Chondrocyte (in vitro differentiated cells): ENCODE measurements at regions not wholly inside any gene's neighbourhood (a gene's known extent, or its start where the extent isn't known, plus 50 kb on each side); places are given as distances from the start of the nearest gene placed in this dataset.

ENCODE experiments used
- DNase-seq: peaks from one replicate; pipeline ENCODE4 v3.0.0; 2021; ENCODE audit warnings: mixed read lengths, low spot score
- H3K27ac Mint-ChIP-seq: one replicate; pipeline ENCODE4 v1.8.0; 2021; ENCODE audit warnings: mild to moderate bottlenecking, moderate library complexity, mixed read lengths; ENCODE audit not compliant: unreplicated experiment
- H3K27me3 Mint-ChIP-seq: 2 replicates; pipeline ENCODE4 v1.8.0; 2021; ENCODE audit warnings: low read depth, mixed read lengths
- H3K36me3 Mint-ChIP-seq: 2 replicates; pipeline ENCODE4 v1.8.0; 2021; ENCODE audit warnings: low read depth, mixed read lengths
- H3K4me1 Mint-ChIP-seq: 2 replicates; pipeline ENCODE4 v1.8.0; 2021; ENCODE audit warnings: low read depth, mild to moderate bottlenecking, mixed read lengths
- H3K4me3 Mint-ChIP-seq: one replicate; pipeline ENCODE4 v1.8.0; 2021; ENCODE audit warnings: mild to moderate bottlenecking, moderate library complexity, mixed read lengths; ENCODE audit not compliant: unreplicated experiment
- H3K9me3 Mint-ChIP-seq: 2 replicates; pipeline ENCODE4 v1.8.0; 2021; ENCODE audit warnings: low read depth, mixed read lengths
- TF ChIP-seq, protein P1 (sequence below): fragments of 200-600 bp; sonication (generic); IDR thresholded peaks from 2 replicates; pipeline ENCODE4 v1.5.0; 2021; ENCODE audit warnings: antibody characterized with exemption, mild to moderate bottlenecking, moderate library complexity

DNA sequence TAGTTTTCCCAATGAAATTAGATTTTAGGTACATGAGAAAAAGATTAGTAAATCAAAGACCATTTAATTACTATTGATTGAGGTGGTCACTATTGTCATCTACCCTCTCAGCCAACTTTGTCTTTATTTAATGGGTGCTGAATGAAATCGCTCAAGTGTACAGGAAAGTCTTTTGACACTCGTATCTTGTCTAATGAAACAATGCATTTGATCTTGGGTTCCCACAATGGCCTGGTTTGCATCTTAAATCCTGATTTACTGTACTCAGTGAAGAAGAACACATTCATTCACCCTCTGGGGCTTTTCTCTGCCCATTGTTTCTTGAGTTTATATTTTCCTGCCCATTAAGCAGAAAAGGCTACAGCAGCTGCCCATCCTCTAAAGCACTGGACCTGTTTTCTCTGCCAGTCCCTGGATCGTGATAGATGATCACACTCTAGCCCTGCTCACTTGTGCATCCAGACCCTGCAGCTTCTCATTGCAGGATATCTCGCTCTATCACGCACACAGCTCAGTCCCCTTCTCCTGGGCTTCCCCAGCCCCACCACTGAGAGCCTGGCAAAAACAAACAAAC lies 1369.3 kb downstream of the AACS start:
- no peaks in the 10 kb centered on the region for H3K4me1 Mint-ChIP-seq
- DNase-seq, result no peak
- no peaks in the 10 kb centered on the region for H3K27me3 Mint-ChIP-seq
- peaks cover 27% of the 10 kb centered on the region for H3K9me3 Mint-ChIP-seq
- no peak overlapping the region for H3K4me3 Mint-ChIP-seq
- H3K36me3 Mint-ChIP-seq, result no peaks in the 10 kb centered on the region
- TF ChIP-seq, protein P1, sequence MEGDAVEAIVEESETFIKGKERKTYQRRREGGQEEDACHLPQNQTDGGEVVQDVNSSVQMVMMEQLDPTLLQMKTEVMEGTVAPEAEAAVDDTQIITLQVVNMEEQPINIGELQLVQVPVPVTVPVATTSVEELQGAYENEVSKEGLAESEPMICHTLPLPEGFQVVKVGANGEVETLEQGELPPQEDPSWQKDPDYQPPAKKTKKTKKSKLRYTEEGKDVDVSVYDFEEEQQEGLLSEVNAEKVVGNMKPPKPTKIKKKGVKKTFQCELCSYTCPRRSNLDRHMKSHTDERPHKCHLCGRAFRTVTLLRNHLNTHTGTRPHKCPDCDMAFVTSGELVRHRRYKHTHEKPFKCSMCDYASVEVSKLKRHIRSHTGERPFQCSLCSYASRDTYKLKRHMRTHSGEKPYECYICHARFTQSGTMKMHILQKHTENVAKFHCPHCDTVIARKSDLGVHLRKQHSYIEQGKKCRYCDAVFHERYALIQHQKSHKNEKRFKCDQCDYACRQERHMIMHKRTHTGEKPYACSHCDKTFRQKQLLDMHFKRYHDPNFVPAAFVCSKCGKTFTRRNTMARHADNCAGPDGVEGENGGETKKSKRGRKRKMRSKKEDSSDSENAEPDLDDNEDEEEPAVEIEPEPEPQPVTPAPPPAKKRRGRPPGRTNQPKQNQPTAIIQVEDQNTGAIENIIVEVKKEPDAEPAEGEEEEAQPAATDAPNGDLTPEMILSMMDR, result no peak
- H3K27ac Mint-ChIP-seq, result no peak overlapping the region

DNA sequence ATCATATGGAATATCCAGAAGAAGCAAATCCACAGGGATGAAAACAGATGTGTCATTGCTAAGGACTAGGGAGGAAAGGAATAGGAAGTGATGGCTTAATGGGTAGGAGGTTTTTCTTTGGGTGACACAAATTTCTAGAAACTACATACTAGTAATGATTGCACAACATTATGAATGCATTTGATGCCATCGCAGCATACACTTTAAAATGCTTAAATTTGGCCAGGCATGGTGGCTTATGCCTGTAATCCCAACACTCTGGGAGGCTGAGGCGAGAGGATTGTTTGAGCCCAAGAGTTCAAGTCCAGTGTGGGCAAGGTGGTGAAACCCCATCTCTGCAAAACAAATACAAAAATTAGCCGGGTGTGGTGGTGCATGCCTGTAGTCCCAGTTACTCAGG lies 1370.8 kb downstream of the AACS start:
- no peak overlapping the region for H3K27ac Mint-ChIP-seq
- no peaks in the 10 kb centered on the region for H3K36me3 Mint-ChIP-seq
- no peaks in the 10 kb centered on the region for H3K27me3 Mint-ChIP-seq
- H3K4me1 Mint-ChIP-seq, result no peaks in the 10 kb centered on the region
- DNase-seq, result no peak
- peaks cover 34% of the 10 kb centered on the region for H3K9me3 Mint-ChIP-seq
- H3K4me3 Mint-ChIP-seq, result no peak overlapping the region
- TF ChIP-seq, protein P1, result no peak

DNA sequence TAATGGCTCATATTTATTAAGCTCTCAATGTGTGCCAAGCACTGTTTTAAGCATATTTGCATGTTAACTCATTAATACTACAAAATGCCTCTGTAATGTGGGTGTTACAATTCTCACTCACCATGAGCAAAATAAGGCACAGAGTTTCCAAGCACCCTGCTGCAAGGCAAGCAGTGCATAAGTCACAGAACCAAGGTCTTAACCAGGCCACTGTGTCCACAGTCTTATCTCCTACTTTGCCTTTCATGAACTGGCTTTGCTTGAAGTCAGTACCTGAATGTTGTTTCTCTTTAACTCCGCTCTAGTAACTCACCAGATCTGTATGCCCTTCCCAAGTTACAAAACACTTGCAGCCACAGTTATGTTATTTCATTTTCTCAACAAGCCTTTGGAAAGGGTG lies 1372.7 kb downstream of the AACS start:
- TF ChIP-seq, protein P1, result no peak
- DNase-seq, result no peak
- H3K4me1 Mint-ChIP-seq, result no peaks in the 10 kb centered on the region
- H3K27ac Mint-ChIP-seq, result no peak overlapping the region
- H3K9me3 Mint-ChIP-seq, result peaks cover 37% of the 10 kb centered on the region
- no peaks in the 10 kb centered on the region for H3K27me3 Mint-ChIP-seq
- no peaks in the 10 kb centered on the region for H3K36me3 Mint-ChIP-seq
- no peak overlapping the region for H3K4me3 Mint-ChIP-seq

DNA sequence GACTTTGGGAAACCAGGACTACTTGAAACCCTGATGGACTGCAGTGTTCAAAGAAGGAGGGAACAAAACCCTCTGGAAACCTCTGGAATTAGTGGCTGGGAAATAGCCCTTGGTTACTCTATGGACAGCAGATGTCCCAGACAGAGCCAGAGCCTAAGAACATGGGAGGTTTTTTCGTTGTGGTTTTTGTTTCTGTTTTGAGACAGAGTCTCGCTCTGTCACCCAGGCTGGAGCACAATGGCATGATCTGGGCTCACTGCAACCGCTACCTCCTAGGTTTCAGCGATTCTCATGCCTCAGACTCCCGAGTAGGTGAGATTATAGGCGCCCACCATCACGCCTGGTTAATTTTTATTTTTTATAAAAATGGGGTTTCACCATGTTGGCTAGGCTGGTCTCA lies 1378.7 kb downstream of the AACS start:
- no peak for DNase-seq
- Mint-ChIP-seq H3K27ac (no peak overlapping the region), H3K27me3 (no peaks in the 10 kb centered on the region), H3K4me1 (no peaks in the 10 kb centered on the region), H3K4me3 (no peak overlapping the region), H3K36me3 (no peaks in the 10 kb centered on the region), H3K9me3 (peaks cover 63% of the 10 kb centered on the region)
- TF ChIP-seq, protein P1, result no peak

DNA sequence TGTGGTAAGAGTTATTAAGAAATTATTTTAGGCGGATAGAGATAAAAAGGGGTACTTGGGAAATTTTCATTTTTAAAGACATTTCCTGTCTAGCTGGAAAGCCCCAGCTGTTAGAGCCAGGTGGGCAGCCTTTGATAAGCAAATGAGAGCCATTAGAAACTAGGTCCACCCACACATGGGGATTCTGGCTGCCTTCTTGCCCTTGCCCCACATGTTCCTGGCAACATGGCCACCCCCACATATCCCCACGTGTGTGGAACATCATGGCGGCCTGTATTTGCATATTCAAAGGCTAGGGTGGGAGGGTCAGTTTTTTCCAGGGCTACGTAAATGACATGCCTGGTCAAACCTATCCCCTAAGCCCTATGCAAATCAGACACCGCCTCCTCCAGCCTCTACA lies 1382.1 kb downstream of the AACS start:
- DNase-seq, result no peak
- TF ChIP-seq, protein P1, result no peak
- Mint-ChIP-seq H3K4me3 (no peak overlapping the region), H3K27ac (no peak overlapping the region), H3K9me3 (peaks cover 69% of the 10 kb centered on the region), H3K4me1 (no peaks in the 10 kb centered on the region), H3K27me3 (no peaks in the 10 kb centered on the region), H3K36me3 (no peaks in the 10 kb centered on the region)
